SK-N-SH (cell line): ENCODE measurements at regions not wholly inside any gene's neighbourhood (a gene's known extent, or its start where the extent isn't known, plus 50 kb on each side); places are given as distances from the start of the nearest gene placed in this dataset.

Experiments
- EP300 ChIP-seq, 2 experiments: IDR thresholded peaks; 2 replicates each; pipeline versions ENCODE4 v1.4.0 to v1.6.1; 2012; ENCODE audit warnings: borderline replicate concordance in 1 of 2, low read depth in 1 of 2, low read length in 1 of 2
- FOXM1 ChIP-seq: IDR thresholded peaks from 2 replicates; pipeline ENCODE4 v1.4.0; 2012; ENCODE audit warnings: low read depth, mild to moderate bottlenecking
- GABPA ChIP-seq: IDR thresholded peaks from 2 replicates; pipeline ENCODE4 v1.4.0; 2012; ENCODE audit warnings: low read depth, mild to moderate bottlenecking
- JUND ChIP-seq: IDR thresholded peaks from 2 replicates; pipeline ENCODE4 v1.4.0; 2012
- RAD21 ChIP-seq: IDR thresholded peaks from 2 replicates; pipeline ENCODE4 v1.6.1; 2012; ENCODE audit warnings: mild to moderate bottlenecking, low read length
- TF ChIP-seq, protein P1 (sequence below): fragments of 200-600 bp; sonication (generic); IDR thresholded peaks from 2 replicates; pipeline ENCODE4 v1.6.1; 2017; ENCODE audit warnings: antibody characterized with exemption, mild to moderate bottlenecking, moderate library complexity
- TF ChIP-seq, protein P2 (sequence below): fragments of 150-350 bp; IDR thresholded peaks from 2 replicates; pipeline ENCODE4 v1.6.1; 2017; ENCODE audit warnings: antibody characterized with exemption, low read length, low read depth, borderline replicate concordance
- TF ChIP-seq, protein P3 (sequence below): IDR thresholded peaks from 2 replicates; pipeline ENCODE4; 2012

- TF ChIP-seq FOXM1 (no peak), EP300 (IDR thresholded peaks at IDR 0.05; ENCODE audit: borderline replicate concordance in 1 of 2, low read depth in 1 of 2, low read length in 1 of 2) (no peak), JUND (no peak), RAD21 (no peak), GABPA (no peak)
- TF ChIP-seq, protein P1, sequence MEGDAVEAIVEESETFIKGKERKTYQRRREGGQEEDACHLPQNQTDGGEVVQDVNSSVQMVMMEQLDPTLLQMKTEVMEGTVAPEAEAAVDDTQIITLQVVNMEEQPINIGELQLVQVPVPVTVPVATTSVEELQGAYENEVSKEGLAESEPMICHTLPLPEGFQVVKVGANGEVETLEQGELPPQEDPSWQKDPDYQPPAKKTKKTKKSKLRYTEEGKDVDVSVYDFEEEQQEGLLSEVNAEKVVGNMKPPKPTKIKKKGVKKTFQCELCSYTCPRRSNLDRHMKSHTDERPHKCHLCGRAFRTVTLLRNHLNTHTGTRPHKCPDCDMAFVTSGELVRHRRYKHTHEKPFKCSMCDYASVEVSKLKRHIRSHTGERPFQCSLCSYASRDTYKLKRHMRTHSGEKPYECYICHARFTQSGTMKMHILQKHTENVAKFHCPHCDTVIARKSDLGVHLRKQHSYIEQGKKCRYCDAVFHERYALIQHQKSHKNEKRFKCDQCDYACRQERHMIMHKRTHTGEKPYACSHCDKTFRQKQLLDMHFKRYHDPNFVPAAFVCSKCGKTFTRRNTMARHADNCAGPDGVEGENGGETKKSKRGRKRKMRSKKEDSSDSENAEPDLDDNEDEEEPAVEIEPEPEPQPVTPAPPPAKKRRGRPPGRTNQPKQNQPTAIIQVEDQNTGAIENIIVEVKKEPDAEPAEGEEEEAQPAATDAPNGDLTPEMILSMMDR, result no peak
- TF ChIP-seq, protein P2, sequence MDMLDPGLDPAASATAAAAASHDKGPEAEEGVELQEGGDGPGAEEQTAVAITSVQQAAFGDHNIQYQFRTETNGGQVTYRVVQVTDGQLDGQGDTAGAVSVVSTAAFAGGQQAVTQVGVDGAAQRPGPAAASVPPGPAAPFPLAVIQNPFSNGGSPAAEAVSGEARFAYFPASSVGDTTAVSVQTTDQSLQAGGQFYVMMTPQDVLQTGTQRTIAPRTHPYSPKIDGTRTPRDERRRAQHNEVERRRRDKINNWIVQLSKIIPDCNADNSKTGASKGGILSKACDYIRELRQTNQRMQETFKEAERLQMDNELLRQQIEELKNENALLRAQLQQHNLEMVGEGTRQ, result no peak
- TF ChIP-seq, protein P3, sequence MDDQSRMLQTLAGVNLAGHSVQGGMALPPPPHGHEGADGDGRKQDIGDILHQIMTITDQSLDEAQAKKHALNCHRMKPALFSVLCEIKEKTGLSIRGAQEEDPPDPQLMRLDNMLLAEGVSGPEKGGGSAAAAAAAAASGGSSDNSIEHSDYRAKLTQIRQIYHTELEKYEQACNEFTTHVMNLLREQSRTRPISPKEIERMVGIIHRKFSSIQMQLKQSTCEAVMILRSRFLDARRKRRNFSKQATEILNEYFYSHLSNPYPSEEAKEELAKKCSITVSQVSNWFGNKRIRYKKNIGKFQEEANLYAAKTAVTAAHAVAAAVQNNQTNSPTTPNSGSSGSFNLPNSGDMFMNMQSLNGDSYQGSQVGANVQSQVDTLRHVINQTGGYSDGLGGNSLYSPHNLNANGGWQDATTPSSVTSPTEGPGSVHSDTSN, result no peak
These were observed 118.0 kb upstream of the EDNRA start for GRCh38 chr4:147362938-147363337.
